Ectodermal cell (in vitro differentiated cells): ENCODE measurements at regions not wholly inside any gene's neighbourhood (a gene's known extent, or its start where the extent isn't known, plus 50 kb on each side); places are given as distances from the start of the nearest gene placed in this dataset.

ENCODE experiments used
- H3K27ac ChIP-seq: 2 replicates; pipeline ENCODE4 v1.7.0; 2013; ENCODE audit warnings: mild to moderate bottlenecking, low read depth, low read length; ENCODE audit not compliant: insufficient read depth, poor library complexity, severe bottlenecking
- H3K27me3 ChIP-seq: 2 replicates; pipeline ENCODE4 v1.7.0; 2013; ENCODE audit warnings: mild to moderate bottlenecking, low read length; ENCODE audit not compliant: insufficient read depth, control insufficient read depth, poor library complexity, severe bottlenecking
- H3K36me3 ChIP-seq: one replicate; pipeline ENCODE4 v1.7.0; 2013; ENCODE audit warnings: low read length; ENCODE audit not compliant: control insufficient read depth, insufficient read depth
- H3K4me1 ChIP-seq: one replicate; pipeline ENCODE4 v1.7.0; 2013; ENCODE audit warnings: low read length; ENCODE audit not compliant: control insufficient read depth, insufficient read depth
- H3K4me3 ChIP-seq: 2 replicates; pipeline ENCODE4 v1.7.0; 2013; ENCODE audit warnings: low read depth, low read length, control low read depth; ENCODE audit not compliant: insufficient read depth
- H3K9me3 ChIP-seq: 2 replicates; pipeline ENCODE4 v1.7.0; 2013; ENCODE audit warnings: mild to moderate bottlenecking, low read length, moderate library complexity; ENCODE audit not compliant: control insufficient read depth
- WGBS, 2 experiments: methylation state at CpG; one replicate each; pipeline ENCODE4 v1.1.7; 2013; ENCODE audit warnings: missing lambda C conversion rate in 2 of 2; 5-methylcytosine and 5-hydroxymethylcytosine counted together

DNA sequence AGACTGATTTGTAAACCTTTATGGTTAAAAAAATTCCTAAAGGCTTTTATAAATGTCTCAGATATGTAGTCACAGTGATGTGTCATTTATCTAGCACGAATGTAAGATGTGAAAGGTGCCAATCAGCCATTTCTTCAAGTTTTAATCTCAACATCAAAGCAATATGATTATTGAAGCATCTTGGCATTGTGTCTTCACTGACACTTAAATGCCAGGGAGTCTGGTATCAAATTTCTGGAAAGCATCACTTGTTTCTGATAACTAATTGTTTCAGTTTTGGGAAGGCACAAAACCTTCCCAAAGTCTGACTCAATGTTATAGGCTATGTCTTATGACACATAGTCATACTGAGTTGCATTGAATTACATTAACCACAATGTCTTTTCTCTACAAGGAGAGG, 492.0 kb upstream of the CNTNAP2 start:
- Histone ChIP-seq H3K27ac (no peak overlapping the region), H3K9me3 (no peaks in the 10 kb centered on the region), H3K4me1 (no peaks in the 10 kb centered on the region), H3K4me3 (no peak overlapping the region), H3K27me3 (no peaks in the 10 kb centered on the region), H3K36me3 (no peaks in the 10 kb centered on the region)
- 83% methylated on average over 1 of the region's 1 CpG; no CpG with 5 or more reads in 1 of the 2 experiments for WGBS, 2 experiments

DNA sequence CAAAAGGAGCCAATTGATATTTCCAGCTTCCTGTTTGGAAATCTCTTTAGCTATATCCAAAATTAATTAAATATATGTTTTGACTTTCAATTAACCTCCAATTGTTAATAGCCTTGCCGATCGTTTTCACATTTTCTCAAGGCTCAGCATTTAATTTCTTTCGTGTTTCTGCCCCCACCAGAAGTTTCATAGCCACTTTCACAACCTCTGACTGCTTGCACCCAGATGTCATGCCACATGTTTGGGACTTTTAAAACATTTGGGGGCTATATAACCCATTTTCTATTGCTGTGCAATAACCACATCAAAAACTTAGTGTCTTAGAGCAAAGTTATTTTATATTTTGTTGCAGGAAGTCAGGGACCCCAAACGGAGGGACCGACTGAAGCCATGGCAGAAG, 510.6 kb upstream of the CNTNAP2 start:
- no peaks in the 10 kb centered on the region for H3K36me3 ChIP-seq
- no peak overlapping the region for H3K27ac ChIP-seq
- no peaks in the 10 kb centered on the region for H3K27me3 ChIP-seq
- no peaks in the 10 kb centered on the region for H3K9me3 ChIP-seq
- 86 to 90% methylated on average over 3 to 5 of the region's 5 CpGs for WGBS, 2 experiments
- no peak overlapping the region for H3K4me3 ChIP-seq
- no peaks in the 10 kb centered on the region for H3K4me1 ChIP-seq

GRCh38 chr7:145599376-145599775, 517.2 kb upstream of the CNTNAP2 start:
- Histone ChIP-seq H3K9me3 (no peaks in the 10 kb centered on the region), H3K4me3 (no peak overlapping the region), H3K4me1 (no peaks in the 10 kb centered on the region), H3K27me3 (no peaks in the 10 kb centered on the region), H3K27ac (no peak overlapping the region), H3K36me3 (no peaks in the 10 kb centered on the region)
- WGBS, 2 experiments: 67 to 91% methylated on average over 1 of the region's 1 CpG

GRCh38 chr7:145584401-145584800, 532.2 kb upstream of the CNTNAP2 start:
- no peaks in the 10 kb centered on the region for H3K4me1 ChIP-seq
- no CpG with 5 or more reads among the region's 1 CpG for whole genome bisulfite sequencing, 2 experiments
- H3K9me3 ChIP-seq: no peaks in the 10 kb centered on the region
- no peaks in the 10 kb centered on the region for H3K27me3 ChIP-seq
- no peak overlapping the region for H3K27ac ChIP-seq
- no peaks in the 10 kb centered on the region for H3K36me3 ChIP-seq
- H3K4me3 ChIP-seq: no peak overlapping the region

GRCh38 chr7:145582742-145583303, 533.8 kb upstream of the CNTNAP2 start:
- Histone ChIP-seq H3K27me3 (no peaks in the 10 kb centered on the region), H3K4me1 (no peaks in the 10 kb centered on the region), H3K36me3 (no peaks in the 10 kb centered on the region), H3K27ac (no peak overlapping the region), H3K4me3 (no peak overlapping the region), H3K9me3 (no peaks in the 10 kb centered on the region)
- 96% methylated on average over 16 to 17 of the region's 17 CpGs for WGBS, 2 experiments

GRCh38 chr7:145557805-145558204, 558.8 kb upstream of the CNTNAP2 start:
- no peaks in the 10 kb centered on the region for H3K9me3 ChIP-seq
- 92 to 94% methylated on average over 2 to 3 of the region's 3 CpGs for WGBS, 2 experiments
- H3K27ac ChIP-seq: no peak overlapping the region
- no peaks in the 10 kb centered on the region for H3K36me3 ChIP-seq
- H3K4me3 ChIP-seq: no peak overlapping the region
- H3K27me3 ChIP-seq: no peaks in the 10 kb centered on the region
- no peaks in the 10 kb centered on the region for H3K4me1 ChIP-seq

GRCh38 chr7:145543242-145543641, 573.4 kb upstream of the CNTNAP2 start:
- H3K27ac ChIP-seq: no peak overlapping the region
- no peaks in the 10 kb centered on the region for H3K9me3 ChIP-seq
- H3K4me3 ChIP-seq: no peak overlapping the region
- no peaks in the 10 kb centered on the region for H3K36me3 ChIP-seq
- H3K27me3 ChIP-seq: no peaks in the 10 kb centered on the region
- H3K4me1 ChIP-seq: no peaks in the 10 kb centered on the region
- WGBS, 2 experiments: 90 to 97% methylated on average over 2 of the region's 2 CpGs

DNA sequence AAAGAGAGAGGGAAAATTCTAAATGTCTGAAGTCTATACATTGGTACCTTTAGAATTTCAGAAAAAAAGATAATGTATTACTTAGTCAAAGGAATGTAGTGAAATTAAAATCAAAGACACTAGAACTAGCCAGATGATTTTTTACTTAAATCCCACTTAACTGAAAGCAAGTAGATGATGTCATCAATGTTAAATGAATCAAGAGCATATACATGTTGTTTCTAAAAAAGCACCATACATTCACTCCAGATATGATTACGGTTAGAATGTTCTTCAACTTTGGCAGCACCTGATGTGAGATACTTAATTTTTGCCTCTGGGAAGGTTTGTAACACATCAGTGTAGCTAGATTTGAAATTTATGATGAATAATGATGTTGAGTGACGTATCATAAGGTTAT, 576.7 kb upstream of the CNTNAP2 start:
- 68 to 80% methylated on average over 2 of the region's 2 CpGs for WGBS, 2 experiments
- Histone ChIP-seq H3K9me3 (no peaks in the 10 kb centered on the region), H3K4me1 (no peaks in the 10 kb centered on the region), H3K27ac (no peak overlapping the region), H3K27me3 (no peaks in the 10 kb centered on the region), H3K4me3 (no peak overlapping the region), H3K36me3 (no peaks in the 10 kb centered on the region)

DNA sequence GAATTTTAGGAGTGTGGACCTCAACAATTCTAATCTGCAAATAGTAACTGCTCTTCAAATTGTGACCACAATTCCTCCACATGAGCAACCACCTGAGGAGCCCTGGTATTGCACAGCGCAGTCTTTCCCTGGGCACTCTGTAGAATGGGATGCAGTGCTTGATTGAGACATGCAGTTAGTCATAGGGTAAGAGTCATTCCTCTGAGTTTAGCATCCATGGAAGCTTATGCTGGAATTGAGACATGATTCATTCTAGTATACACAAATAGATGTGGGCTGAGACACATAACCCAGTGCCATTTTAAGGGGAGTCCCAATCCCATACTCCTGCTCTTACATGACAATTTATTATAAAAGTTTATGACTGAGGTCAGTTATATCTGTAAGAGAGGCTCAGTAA, 582.3 kb upstream of the CNTNAP2 start:
- no peaks in the 10 kb centered on the region for H3K9me3 ChIP-seq
- 100% methylated on average over 1 of the region's 1 CpG for WGBS, 2 experiments
- H3K4me1 ChIP-seq: no peaks in the 10 kb centered on the region
- H3K36me3 ChIP-seq: no peaks in the 10 kb centered on the region
- no peak overlapping the region for H3K4me3 ChIP-seq
- no peak overlapping the region for H3K27ac ChIP-seq
- H3K27me3 ChIP-seq: no peaks in the 10 kb centered on the region

- no peaks in the 10 kb centered on the region for H3K36me3 ChIP-seq
- H3K9me3 ChIP-seq: no peaks in the 10 kb centered on the region
- H3K4me3 ChIP-seq: no peak overlapping the region
- 88 to 96% methylated on average over 2 to 3 of the region's 3 CpGs for WGBS, 2 experiments
- H3K27me3 ChIP-seq: no peaks in the 10 kb centered on the region
- H3K27ac ChIP-seq: no peak overlapping the region
- H3K4me1 ChIP-seq: no peaks in the 10 kb centered on the region
Observed at GRCh38 chr7:145520284-145520683, 596.3 kb upstream of the CNTNAP2 start.

GRCh38 chr7:145511004-145511403, 605.6 kb upstream of the CNTNAP2 start:
- WGBS, 2 experiments: 88 to 89% methylated on average over 2 of the region's 2 CpGs
- Histone ChIP-seq H3K36me3 (no peaks in the 10 kb centered on the region), H3K27me3 (no peaks in the 10 kb centered on the region), H3K4me3 (no peak overlapping the region), H3K9me3 (no peaks in the 10 kb centered on the region), H3K27ac (no peak overlapping the region), H3K4me1 (no peaks in the 10 kb centered on the region)
